Medulla oblongata (tissue), 1 donor: ENCODE measurements at regions not wholly inside any gene's neighbourhood (a gene's known extent, or its start where the extent isn't known, plus 50 kb on each side); places are given as distances from the start of the nearest gene placed in this dataset.
"Not testable (repeated sequence)": the region's sequence is repeated elsewhere in the genome, so short reads cannot be mapped to it uniquely, and the experiment has no call there.

ENCODE experiments used
- DNase-seq: peaks from one replicate; pipeline ENCODE4 v3.0.0-alpha.2; 2015; ENCODE audit errors: extremely low spot score

- DNase-seq: no peak
These were observed 188.5 kb downstream of the PWWP3B start for GRCh38 chrX:106356580-106356979.

DNA sequence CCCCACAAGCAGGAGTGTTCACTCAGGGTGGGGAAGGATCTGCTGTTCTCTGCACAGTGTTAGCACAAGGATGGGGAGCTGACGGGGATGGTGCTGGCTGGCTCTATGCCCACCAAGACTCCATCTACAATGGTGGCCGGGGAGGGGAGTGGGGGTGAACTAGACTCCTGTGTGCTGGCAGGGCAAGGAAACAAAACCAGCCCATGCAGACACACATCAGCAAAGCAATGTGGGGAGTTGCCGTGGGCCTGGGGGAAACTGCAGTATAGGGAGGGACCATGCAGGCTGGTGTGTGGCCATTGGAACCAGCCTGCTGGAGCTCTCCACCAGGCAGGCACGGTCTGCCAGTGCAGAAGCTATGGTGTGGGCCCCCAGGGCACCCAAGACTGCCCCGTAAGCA lies 195.1 kb downstream of the PWWP3B start:
- no peak for DNase-seq

DNA sequence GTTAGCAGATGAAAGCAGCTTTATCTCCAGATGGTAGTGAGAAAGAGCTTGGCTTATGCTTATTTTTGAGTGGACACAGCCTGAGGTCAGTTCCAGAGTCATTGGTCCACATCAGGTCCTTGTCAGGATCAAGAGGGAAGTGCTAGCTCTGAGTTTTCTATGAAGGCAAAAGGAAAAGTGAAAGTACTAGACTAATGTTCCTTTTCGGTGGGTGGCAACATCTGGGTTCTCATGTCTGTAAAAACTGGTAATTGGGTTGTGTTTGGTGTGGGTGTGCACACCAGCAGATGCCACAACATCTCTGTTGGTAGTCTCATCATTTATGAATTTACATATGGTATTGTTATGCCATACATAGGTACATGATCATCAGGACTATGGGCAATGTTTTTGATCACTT lies 210.5 kb downstream of the PWWP3B start:
- DNase-seq: no peak

DNA sequence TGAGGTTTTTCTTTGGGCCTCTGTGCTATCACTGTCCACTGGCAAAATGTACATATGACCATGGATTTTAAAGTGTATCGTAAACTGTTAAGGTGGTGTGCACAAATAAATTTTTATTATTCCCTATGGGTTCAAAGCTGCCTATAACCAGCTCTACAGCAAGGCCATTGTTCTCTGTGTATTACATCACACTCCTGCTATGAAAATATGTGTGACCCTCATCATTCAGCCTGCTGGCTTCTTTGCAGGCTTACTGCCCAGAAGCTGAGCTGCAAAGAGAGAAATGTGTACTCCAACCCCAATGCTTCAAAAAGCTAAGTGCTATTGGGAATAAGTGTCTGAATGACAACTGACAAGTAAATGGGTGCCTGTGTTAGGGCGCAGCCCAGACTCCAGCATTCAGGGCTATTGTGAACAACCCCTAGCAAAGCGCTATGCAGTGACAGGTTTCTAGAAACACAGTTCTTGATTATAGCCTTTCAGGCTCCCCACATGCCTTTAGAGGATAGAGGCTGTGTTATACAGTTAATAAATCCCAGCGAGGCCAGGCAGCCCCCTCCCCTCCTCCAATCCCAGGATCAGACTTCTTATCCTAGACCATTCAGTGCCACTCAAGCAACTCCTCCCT lies 220.4 kb upstream of the RADX start:
- DNase-seq: no peak

GRCh38 chrX:106392346-106392745 lies 219.4 kb upstream of the RADX start:
- no peak for DNase-seq

GRCh38 chrX:106397788-106398538 lies 213.8 kb upstream of the RADX start:
- DNase-seq: peak; percentile 6

DNA sequence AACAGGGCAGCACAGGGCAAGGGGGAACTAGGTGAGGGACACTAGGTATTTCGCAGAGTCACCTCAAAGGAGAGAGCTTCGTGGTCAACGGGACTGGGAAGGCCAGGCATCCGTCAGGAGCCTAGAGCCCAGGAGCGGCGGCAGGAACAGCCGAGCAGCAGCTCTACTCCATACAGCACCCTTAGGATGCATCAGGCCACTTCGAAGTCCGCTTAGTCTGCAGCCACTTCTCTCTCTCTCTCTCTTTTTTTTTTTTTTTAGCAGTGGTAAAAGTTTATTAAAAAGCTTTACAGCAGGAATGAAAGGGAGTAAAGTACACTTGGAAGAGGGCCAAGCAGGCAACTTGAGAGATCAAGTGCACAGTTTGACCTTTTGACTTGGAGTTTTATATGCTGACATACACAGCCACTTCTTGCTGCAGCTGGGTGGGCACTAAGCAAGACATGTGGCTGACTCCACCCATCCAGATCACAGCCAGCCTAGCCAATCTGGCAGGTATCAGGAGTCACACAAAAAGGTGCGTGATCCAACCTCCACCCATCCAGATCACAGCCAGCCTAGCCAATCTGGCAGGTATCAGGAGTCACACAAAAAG lies 209.7 kb upstream of the RADX start:
- no peak for DNase-seq

DNA sequence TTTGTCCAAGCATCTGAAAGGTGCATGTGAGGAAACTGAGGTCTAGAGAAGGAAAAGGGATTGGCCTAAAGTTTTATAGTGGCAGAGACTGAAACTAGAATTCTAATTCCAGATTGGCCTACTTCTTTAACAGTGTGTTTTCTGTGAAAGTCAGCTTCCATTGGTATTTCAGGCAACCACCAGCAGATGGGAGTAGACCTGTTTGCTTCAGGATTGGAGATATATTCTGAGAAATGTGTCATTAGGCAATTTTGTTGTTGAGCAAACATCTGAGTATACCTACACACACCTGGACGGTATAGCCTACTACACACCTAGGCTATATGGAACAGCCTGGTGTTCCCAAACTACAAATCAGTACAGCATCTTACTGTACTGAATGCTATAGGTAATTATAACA lies 207.3 kb upstream of the RADX start:
- DNase-seq: no peak

DNA sequence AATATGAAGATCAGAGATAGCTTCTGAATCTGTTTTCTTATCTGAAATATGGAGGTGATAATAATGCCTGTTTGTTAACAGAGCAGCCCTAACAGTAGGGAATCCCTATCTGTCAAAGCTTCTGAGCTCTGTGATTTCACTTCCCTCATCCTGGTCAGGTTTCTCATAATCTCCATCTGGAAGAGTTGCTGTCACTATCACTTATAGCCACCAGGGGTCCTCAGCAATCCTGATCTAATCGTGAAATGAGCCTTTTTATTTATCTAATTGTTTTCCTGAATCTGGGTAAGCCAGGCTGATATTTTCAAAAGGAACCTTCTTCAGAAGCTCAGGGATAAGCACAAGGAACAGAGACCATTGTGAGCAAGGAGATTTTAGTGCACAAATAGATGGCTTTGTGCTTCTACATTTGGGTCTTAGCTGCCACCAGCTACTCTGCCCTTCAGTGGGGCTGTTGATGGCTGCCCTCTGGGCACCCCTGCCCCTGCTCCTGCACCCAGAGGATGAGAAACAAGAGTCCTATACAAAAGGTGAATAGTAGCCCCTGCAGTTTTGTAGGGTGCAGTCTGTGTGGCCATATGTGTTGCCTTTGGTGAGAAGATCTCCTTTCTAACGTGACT lies 196.4 kb upstream of the RADX start:
- peak; percentile 24 for DNase-seq

DNA sequence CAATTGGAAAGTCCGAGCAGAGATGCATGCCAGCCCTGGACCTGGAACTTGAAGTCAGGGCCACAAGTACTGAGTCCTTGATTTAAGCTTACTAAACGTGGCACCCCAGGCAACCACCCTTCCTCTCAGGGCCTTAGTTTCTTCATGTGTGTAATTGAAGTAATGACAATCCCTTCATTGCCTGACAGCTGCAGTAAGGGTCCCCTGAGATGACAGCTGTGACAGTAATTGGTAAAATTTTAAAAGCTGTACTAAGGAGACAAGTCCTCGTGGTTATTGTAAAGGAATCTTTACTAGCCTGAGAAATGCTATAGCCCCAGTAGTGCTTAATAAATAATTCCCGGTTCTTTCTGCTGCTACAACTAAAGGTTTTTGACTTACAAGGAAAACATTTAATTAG lies 175.1 kb upstream of the RADX start:
- DNase-seq: no peak

DNA sequence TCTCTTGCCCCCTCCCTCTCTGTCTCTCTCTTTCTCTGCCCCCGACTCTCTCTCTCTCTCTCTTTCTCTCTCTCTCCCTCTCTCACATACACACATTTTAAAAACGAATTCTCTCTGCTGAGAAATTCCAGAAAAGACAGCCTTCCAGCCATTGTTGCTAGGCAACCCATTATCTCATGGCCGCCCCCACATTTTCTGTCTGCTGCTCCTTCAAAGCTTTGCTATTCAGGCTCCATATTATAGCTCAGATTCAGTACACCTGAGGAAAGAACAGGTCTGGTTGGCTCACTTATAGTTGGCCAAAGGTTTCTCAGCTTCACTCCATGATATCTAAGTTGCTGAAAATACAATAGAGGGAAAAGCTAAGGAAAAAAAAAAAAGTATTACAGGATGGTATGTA lies 174.4 kb upstream of the RADX start:
- DNase-seq: no peak

DNA sequence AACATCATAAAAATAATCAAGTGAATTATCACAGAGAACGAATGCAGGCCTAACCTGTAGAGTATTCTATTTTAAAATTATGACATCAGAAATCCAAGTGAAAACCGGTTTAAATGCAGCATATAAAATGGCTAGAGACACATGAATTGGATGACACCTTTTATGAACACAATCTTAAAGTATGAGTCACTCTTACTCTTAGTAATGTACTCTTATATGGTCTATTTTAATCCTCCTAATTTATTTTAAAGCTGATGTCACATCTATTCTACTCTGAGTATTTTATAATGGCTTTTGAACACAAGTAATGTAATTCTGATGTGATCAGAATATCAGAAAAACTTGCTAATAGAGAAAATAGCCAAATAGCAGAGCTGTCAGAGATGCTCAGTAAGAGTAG lies 161.4 kb upstream of the RADX start:
- DNase-seq: no peak

DNA sequence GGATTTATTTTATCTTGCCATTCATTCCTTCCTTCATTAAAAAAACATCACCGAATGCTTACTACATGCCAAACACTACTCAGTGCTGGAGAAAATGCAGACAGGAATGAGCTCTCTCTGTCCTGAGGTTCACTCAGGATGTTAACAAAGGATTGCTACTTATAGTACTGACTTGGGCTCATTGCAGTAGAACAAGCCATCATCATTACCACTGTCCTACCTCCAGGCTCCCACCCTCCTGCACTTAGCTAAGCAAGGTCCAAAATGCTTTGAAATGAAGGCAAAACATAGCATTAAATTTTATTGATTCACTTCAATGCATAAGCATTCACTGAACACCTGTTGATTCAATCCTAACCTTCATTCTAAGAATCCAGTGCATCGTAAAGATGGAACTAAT lies 159.8 kb upstream of the RADX start:
- no peak for DNase-seq

DNA sequence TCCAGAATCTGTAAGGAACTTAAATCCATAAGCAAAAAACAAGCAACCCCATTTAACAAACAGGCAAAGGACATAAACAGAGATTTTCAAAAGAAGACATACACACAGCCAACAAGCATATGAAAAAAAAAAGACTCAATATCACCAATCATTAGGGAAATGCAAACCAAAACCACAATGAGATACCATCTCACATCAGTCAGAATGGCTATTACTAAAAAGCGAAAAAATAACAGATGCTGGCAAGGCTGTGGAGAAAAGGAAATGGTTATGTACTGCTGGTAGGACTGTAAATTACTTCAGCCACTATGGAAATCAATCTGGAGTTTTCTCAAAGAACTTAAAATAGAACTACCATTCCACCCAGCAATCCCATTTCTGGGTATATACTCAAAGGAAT lies 156.8 kb upstream of the RADX start:
- no peak for DNase-seq

GRCh38 chrX:106457802-106458201 lies 154.0 kb upstream of the RADX start:
- no peak for DNase-seq

DNA sequence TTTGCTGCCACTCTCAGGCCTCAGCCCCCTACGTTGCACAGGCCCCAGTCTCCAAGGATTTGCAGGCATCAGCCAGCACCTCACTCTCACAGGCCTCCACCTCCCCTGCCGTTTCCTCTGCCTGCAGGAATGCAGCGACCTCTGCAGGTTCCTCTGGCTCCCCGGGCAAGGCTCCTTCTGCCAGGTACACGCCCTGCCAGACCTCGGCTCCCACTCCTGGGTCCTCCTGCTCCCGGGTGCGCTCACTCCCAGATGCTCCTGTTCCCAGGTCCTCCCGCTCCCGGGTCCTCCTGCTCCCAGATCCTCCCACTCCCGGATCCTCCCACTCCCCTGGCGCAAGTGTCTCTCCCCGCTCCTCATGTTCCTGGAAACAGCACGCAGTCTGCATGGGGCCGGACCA lies 144.4 kb upstream of the RADX start:
- DNase-seq: no peak

- DNase-seq: no peak
These were observed 143.8 kb upstream of the RADX start for GRCh38 chrX:106467943-106468342.

GRCh38 chrX:106468433-106468832 lies 143.3 kb upstream of the RADX start:
- DNase-seq: no peak

DNA sequence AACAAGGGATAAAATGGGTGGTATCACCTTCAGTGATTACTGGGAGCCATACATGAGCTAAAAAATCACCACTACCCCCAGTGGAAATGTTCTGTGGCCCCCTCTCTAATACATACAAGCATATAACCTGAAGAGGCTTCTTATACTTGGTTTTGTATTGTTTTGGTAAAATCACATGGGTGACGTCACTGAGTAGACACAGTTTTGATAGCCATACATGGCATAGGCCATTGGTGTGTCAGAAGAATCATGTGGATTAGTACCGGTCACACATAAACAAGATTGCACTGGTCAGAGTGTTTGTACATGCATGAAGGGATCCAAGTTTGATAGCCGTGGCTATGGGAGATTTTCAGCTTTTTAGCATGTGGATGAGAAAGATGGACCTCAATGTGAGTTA lies 131.9 kb upstream of the RADX start:
- DNase-seq: no peak

GRCh38 chrX:106481341-106481740 lies 130.4 kb upstream of the RADX start:
- peak; percentile 76 for DNase-seq

GRCh38 chrX:106484233-106484632 lies 127.5 kb upstream of the RADX start:
- no peak for DNase-seq

DNA sequence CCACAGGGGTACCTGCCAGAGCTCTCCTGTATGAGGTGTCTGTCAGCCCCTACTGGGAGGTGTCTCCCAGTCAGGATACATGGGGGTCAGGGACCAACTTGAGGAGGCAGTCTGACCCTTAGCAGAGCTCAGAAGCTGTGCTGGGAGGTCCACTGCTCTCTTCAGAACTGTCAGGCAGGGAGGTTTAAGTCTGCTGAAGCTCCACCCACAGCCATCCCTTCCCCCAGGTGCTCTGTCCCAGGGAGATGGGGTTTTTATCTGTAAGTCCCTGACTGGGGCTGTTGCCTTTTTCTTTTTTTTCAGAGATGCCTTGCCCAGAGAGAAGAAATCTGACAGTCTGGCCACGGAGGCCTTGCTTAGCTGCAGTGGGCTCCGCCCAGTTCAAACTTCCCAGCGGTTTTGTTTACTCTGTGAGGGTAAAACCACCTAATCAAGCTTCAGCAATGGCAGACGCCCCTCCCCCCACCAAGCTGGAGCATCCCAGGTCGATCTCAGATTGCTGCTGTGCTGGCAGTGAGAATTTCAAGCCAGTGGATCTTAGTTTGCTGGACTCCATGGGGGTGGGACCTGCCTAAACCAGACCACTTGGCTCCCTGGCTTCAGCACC lies 118.5 kb upstream of the RADX start:
- not testable (repeated sequence) for DNase-seq
